HepG2 (cell line): ENCODE measurements at regions not wholly inside any gene's neighbourhood (a gene's known extent, or its start where the extent isn't known, plus 50 kb on each side); places are given as distances from the start of the nearest gene placed in this dataset.

Experiments used
- ATAC-seq: fragments of 200-7000 bp; cut with Tn5 transposase; 3 replicates; pipeline ENCODE4 v1.9.1; 2020; ENCODE audit warnings: mild to moderate bottlenecking, moderate library complexity
- BruUV-seq: library from RNA; stranded (reverse); fragments of 400-500 nt; replicated peaks from 2 replicates; lab custom pipeline; 2021; lab: Mats Ljungman, UMichigan
- CTCF ChIA-PET: fragments of 300-600 bp; formaldehyde crosslinking; extraction: SDS; loops from one replicate; lab custom pipeline; 2021; ENCODE audit warnings: low total read pairs, inconsistent platforms, low intra/inter-chr PET ratio; lab: Yijun Ruan, JAX
- POLR2A ChIA-PET: fragments of 350-600 bp; sonication (Branson Sonifier 250); formaldehyde crosslinking; loops from one replicate; lab custom pipeline; 2020; ENCODE audit warnings: antibody characterized with exemption, inconsistent platforms; lab: Yijun Ruan, JAX
- DNase-seq: peaks from one replicate; pipeline ENCODE4 v3.0.0-alpha.2; 2015; ENCODE audit warnings: low spot score
- FAIRE-seq: peaks from 3 replicates; lab custom pipeline; 2011; peaks lifted over from hg19 to GRCh38; lab: Jason Lieb, UNC
- H2AFZ ChIP-seq: one replicate; pipeline ENCODE4 v1.6.1; 2011; ENCODE audit warnings: low read length, inconsistent platforms
- H3K27ac ChIP-seq: fragments of 300-600 bp; 3 replicates; pipeline ENCODE4 v1.8.0; 2011; ENCODE audit warnings: mixed run types, mild to moderate bottlenecking, mixed read lengths, low read length, inconsistent platforms; ENCODE audit not compliant: insufficient read depth; ENCODE audit errors: extremely low read length
- H3K27me3 ChIP-seq, 2 experiments: fragments of 200-600 bp in 1 of 2; 2 replicates in 1 of 2; 3 replicates in 1 of 2; pipeline versions ENCODE4 v1.6.0 to v1.8.0; 2011; ENCODE audit warnings: low read length in 2 of 2, mild to moderate bottlenecking in 2 of 2, moderate library complexity in 2 of 2, inconsistent platforms in 1 of 2; ENCODE audit not compliant: insufficient read depth in 2 of 2, control insufficient read depth in 1 of 2
- H3K36me3 ChIP-seq, 2 experiments: fragments of 200-600 bp in 1 of 2; replicated peaks in 1 of 2; 2 replicates in 1 of 2; 3 replicates in 1 of 2; pipeline versions ENCODE4 v1.5.1 to v1.8.0; 2011; ENCODE audit warnings: low read length in 2 of 2, inconsistent platforms in 1 of 2; ENCODE audit not compliant: insufficient read depth in 2 of 2, control insufficient read depth in 1 of 2
- H3K4me1 ChIP-seq: 2 replicates; pipeline ENCODE4 v1.5.1; 2012; ENCODE audit warnings: low read length, inconsistent platforms; ENCODE audit not compliant: insufficient read depth
- H3K4me2 ChIP-seq: 2 replicates; pipeline ENCODE4 v1.6.0; 2011; ENCODE audit warnings: low read depth, low read length, inconsistent platforms
- H3K4me3 ChIP-seq, 3 experiments: fragments of 200-600 bp in 1 of 3; sonication (generic), shearing (Covaris generic) in 1 of 3; replicated peaks in 1 of 3; 2 replicates each; pipeline ENCODE4 v1.5.1; 2011 to 2016; ENCODE audit warnings: low read length in 3 of 3, inconsistent platforms in 2 of 3, low read depth in 2 of 3, mild to moderate bottlenecking in 2 of 3, control low read depth in 1 of 3, mixed read lengths in 1 of 3; ENCODE audit not compliant: insufficient read depth in 1 of 3
- H3K79me2 ChIP-seq: one replicate; pipeline ENCODE4 v1.6.1; 2011; ENCODE audit warnings: low read length, inconsistent platforms; ENCODE audit not compliant: insufficient read depth
- H3K9ac ChIP-seq: 2 replicates; pipeline ENCODE4 v1.6.0; 2011; ENCODE audit warnings: mild to moderate bottlenecking, low read depth, low read length, inconsistent platforms; ENCODE audit not compliant: insufficient read depth
- H3K9me3 ChIP-seq: 2 replicates; pipeline ENCODE4 v1.5.1; 2012; ENCODE audit warnings: mild to moderate bottlenecking, low read length
- H4K20me1 ChIP-seq: 2 replicates; pipeline ENCODE4 v1.6.0; 2011; ENCODE audit warnings: inconsistent platforms, mild to moderate bottlenecking, low read length, moderate library complexity; ENCODE audit not compliant: insufficient read depth
- AKAP8 ChIP-seq: sonication (generic); formaldehyde crosslinking; IDR thresholded peaks from 2 replicates; pipeline ENCODE4 v1.5.1; 2020; ENCODE audit warnings: mild to moderate bottlenecking, missing genetic modification reagents
- CHCHD3 ChIP-seq: sonication (generic); formaldehyde crosslinking; IDR thresholded peaks from 2 replicates; pipeline ENCODE4 v1.8.0; 2022; ENCODE audit warnings: mild to moderate bottlenecking, missing genetic modification reagents, moderate library complexity
- CHD4 ChIP-seq: fragments of 200-600 bp; sonication (generic); IDR thresholded peaks from 2 replicates; pipeline ENCODE4 v1.7.0; 2017; ENCODE audit warnings: mild to moderate bottlenecking, low read length, borderline replicate concordance
- EP300 ChIP-seq, 3 experiments: sonication (generic) in 1 of 3; formaldehyde crosslinking in 1 of 3; IDR thresholded peaks; 2 replicates each; pipeline versions ENCODE4 v1.5.1 to v1.6.1; 2011 to 2020; ENCODE audit warnings: low read depth in 2 of 3, low read length in 2 of 3, borderline replicate concordance in 1 of 3, improper control_type of control experiment in 1 of 3, mild to moderate bottlenecking in 1 of 3, missing genetic modification reagents in 1 of 3, moderate library complexity in 1 of 3
- FOXM1 ChIP-seq: sonication (generic); formaldehyde crosslinking; IDR thresholded peaks from 2 replicates; pipeline ENCODE4 v1.5.0; 2020; ENCODE audit warnings: missing genetic modification reagents
- FOXP1 ChIP-seq, 2 experiments: fragments of 450-650 bp in 1 of 2; IDR thresholded peaks; 2 replicates each; pipeline ENCODE4 v1.6.1; 2017 to 2018; ENCODE audit warnings: antibody characterized with exemption in 1 of 2
- GZF1 ChIP-seq: sonication (generic); formaldehyde crosslinking; IDR thresholded peaks from 2 replicates; pipeline ENCODE4 v1.5.1; 2020; ENCODE audit warnings: mild to moderate bottlenecking, missing genetic modification reagents
- MBD4 ChIP-seq: IDR thresholded peaks from 2 replicates; pipeline ENCODE4 v1.6.1; 2012; ENCODE audit warnings: low read length, inconsistent platforms, borderline replicate concordance
- SAP130 ChIP-seq: IDR thresholded peaks from 2 replicates; pipeline ENCODE4 v1.6.1; 2016; ENCODE audit warnings: low read depth
- TBL1XR1 ChIP-seq: fragments of 150-350 bp; IDR thresholded peaks from 2 replicates; pipeline ENCODE4 v1.6.1; 2014; ENCODE audit warnings: borderline replicate concordance, low read length; ENCODE audit not compliant: partially characterized antibody
- TRAFD1 ChIP-seq: sonication (generic); formaldehyde crosslinking; IDR thresholded peaks from 2 replicates; pipeline ENCODE4 v1.5.1; 2020; ENCODE audit warnings: missing genetic modification reagents, mild to moderate bottlenecking, borderline replicate concordance
- YEATS4 ChIP-seq: sonication (generic); formaldehyde crosslinking; IDR thresholded peaks from 2 replicates; pipeline ENCODE4 v1.4.0; 2020; ENCODE audit warnings: missing genetic modification reagents, borderline replicate concordance
- ZBTB3 ChIP-seq: sonication (generic); formaldehyde crosslinking; IDR thresholded peaks from 2 replicates; pipeline ENCODE4 v1.4.0; 2020; ENCODE audit warnings: low read depth, mild to moderate bottlenecking, moderate library complexity, missing genetic modification reagents, borderline replicate concordance
- ZBTB7A ChIP-seq: sonication (generic); formaldehyde crosslinking; IDR thresholded peaks from 2 replicates; pipeline ENCODE4 v1.8.0; 2022; ENCODE audit warnings: mild to moderate bottlenecking, missing genetic modification reagents
- ZMYM2 ChIP-seq: sonication (generic); formaldehyde crosslinking; IDR thresholded peaks from 2 replicates; pipeline ENCODE4 v1.8.0; 2022; ENCODE audit warnings: mild to moderate bottlenecking, missing genetic modification reagents
- ZNF136 ChIP-seq: sonication (generic); formaldehyde crosslinking; IDR thresholded peaks from 2 replicates; pipeline ENCODE4 v1.8.1; 2022; ENCODE audit warnings: low read depth, mild to moderate bottlenecking, moderate library complexity, missing genetic modification reagents
- ZNF556 ChIP-seq: sonication (generic); formaldehyde crosslinking; IDR thresholded peaks from 2 replicates; pipeline ENCODE4 v1.4.0; 2020; ENCODE audit warnings: mild to moderate bottlenecking, missing genetic modification reagents, borderline replicate concordance
- ZSCAN25 ChIP-seq: sonication (generic); formaldehyde crosslinking; IDR thresholded peaks from 2 replicates; pipeline ENCODE4 v1.8.0; 2022; ENCODE audit warnings: mild to moderate bottlenecking, missing genetic modification reagents
- ZSCAN31 ChIP-seq: sonication (generic); formaldehyde crosslinking; IDR thresholded peaks from 2 replicates; pipeline ENCODE4 v1.5.0; 2020; ENCODE audit warnings: low read depth, mild to moderate bottlenecking, missing genetic modification reagents
- WGBS: methylation state at CpG from one replicate; pipeline ENCODE4 v1.1.6; 2017; ENCODE audit warnings: low lambda C conversion rate; 5-methylcytosine and 5-hydroxymethylcytosine counted together
- in situ Hi-C: cut with HindIII; loops from 2 replicates; pipeline ENCODE4 v1.10.0; 2017; ENCODE audit warnings: low pct_unique_long_range_greater_than_20kb; ENCODE audit not compliant: extremely low pct_ligation_motif_present
- intact Hi-C: fragments of 100-400 bp; cut with micrococcal nuclease; formaldehyde crosslinking; loops from one replicate; pipeline ENCODE4 v1.10.0; 2022; ENCODE audit not compliant: unreplicated experiment
- TF ChIP-seq, protein P1 (sequence below): sonication (generic); formaldehyde crosslinking; IDR thresholded peaks from 2 replicates; pipeline ENCODE4 v1.5.1; 2020; ENCODE audit warnings: mild to moderate bottlenecking, missing genetic modification reagents, moderate library complexity

- TF ChIP-seq, protein P1, sequence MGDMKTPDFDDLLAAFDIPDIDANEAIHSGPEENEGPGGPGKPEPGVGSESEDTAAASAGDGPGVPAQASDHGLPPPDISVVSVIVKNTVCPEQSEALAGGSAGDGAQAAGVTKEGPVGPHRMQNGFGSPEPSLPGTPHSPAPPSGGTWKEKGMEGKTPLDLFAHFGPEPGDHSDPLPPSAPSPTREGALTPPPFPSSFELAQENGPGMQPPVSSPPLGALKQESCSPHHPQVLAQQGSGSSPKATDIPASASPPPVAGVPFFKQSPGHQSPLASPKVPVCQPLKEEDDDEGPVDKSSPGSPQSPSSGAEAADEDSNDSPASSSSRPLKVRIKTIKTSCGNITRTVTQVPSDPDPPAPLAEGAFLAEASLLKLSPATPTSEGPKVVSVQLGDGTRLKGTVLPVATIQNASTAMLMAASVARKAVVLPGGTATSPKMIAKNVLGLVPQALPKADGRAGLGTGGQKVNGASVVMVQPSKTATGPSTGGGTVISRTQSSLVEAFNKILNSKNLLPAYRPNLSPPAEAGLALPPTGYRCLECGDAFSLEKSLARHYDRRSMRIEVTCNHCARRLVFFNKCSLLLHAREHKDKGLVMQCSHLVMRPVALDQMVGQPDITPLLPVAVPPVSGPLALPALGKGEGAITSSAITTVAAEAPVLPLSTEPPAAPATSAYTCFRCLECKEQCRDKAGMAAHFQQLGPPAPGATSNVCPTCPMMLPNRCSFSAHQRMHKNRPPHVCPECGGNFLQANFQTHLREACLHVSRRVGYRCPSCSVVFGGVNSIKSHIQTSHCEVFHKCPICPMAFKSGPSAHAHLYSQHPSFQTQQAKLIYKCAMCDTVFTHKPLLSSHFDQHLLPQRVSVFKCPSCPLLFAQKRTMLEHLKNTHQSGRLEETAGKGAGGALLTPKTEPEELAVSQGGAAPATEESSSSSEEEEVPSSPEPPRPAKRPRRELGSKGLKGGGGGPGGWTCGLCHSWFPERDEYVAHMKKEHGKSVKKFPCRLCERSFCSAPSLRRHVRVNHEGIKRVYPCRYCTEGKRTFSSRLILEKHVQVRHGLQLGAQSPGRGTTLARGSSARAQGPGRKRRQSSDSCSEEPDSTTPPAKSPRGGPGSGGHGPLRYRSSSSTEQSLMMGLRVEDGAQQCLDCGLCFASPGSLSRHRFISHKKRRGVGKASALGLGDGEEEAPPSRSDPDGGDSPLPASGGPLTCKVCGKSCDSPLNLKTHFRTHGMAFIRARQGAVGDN (CRISPR knock-in tag) = no peak
- TF ChIP-seq ZMYM2 (CRISPR knock-in tag) (no peak), FOXM1 (CRISPR knock-in tag) (no peak), MBD4 (no peak), ZNF136 (CRISPR knock-in tag) (no peak)
Measured at GRCh38 chr10:1920127-1920526, 182.8 kb upstream of the ADARB2 start (continued).

DNA sequence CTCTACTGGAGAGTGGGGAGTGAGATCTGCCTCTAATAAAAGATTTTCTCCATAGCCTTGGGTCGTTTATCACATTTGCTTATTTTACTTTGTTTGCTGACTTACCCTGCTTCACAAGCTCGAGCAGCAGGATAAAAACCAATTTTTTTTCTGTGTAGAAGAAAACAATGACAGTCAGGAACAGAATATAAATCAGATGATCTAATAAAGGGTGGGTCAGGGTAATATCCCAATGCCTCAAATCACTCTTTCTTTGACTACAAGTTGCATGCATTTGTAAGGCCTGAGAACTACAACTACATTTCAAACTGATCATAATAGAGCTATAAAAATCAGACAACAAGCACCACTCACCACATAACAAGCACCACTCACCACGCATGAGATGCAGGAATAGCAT, 174.4 kb upstream of the ADARB2 start:
- BruUV-seq = no TSS peak
- under 1% methylated on average over 3 of the region's 3 CpGs for WGBS
- intact Hi-C loops (no loop called here), in situ Hi-C loops (no loop called here)
- no peak overlapping the region for H3K9ac ChIP-seq
- H3K27me3 ChIP-seq = no peaks in the 10 kb centered on the region
- H3K4me1 ChIP-seq = no peaks in the 10 kb centered on the region
- no peak for DNase-seq
- POLR2A ChIA-PET = no interaction called here
- no peak overlapping the region for H3K4me3 ChIP-seq
- no peak for ATAC-seq
- FAIRE-seq = no peak
- H3K36me3 ChIP-seq = no peaks in the 10 kb centered on the region
- CTCF ChIA-PET = no interaction called here
- H3K79me2 ChIP-seq = no peaks in the 10 kb centered on the region
- H3K9me3 ChIP-seq = no peaks in the 10 kb centered on the region
- no peak overlapping the region for H3K27ac ChIP-seq
- H3K4me2 ChIP-seq = no peak overlapping the region
- H2AFZ ChIP-seq = no peak overlapping the region
- H4K20me1 ChIP-seq = no peaks in the 10 kb centered on the region
- TF ChIP-seq EP300 (IDR thresholded peaks at IDR 0.05; ENCODE audit: low read depth in 2 of 2, low read length in 2 of 2) = no peak
- TF ChIP-seq EP300 (CRISPR knock-in tag; IDR thresholded peaks at IDR 0.05; ENCODE audit: borderline replicate concordance) = no peak
- no peak for TF ChIP-seq ZSCAN31 (CRISPR knock-in tag)
- no peak for TF ChIP-seq ZSCAN25 (CRISPR knock-in tag)
- TF ChIP-seq TRAFD1 (CRISPR knock-in tag) = no peak
- no peak for TF ChIP-seq AKAP8 (CRISPR knock-in tag)
- no peak for TF ChIP-seq CHCHD3 (CRISPR knock-in tag)
- no peak for TF ChIP-seq FOXP1 (IDR thresholded peaks at IDR 0.05)
- TF ChIP-seq FOXP1 (CRISPR knock-in tag; IDR thresholded peaks at IDR 0.05) = no peak
- no peak for TF ChIP-seq SAP130 (CRISPR knock-in tag)
- no peak for TF ChIP-seq ZNF556 (CRISPR knock-in tag)
- no peak for TF ChIP-seq GZF1 (CRISPR knock-in tag)
- TF ChIP-seq TBL1XR1 = no peak
- no peak for TF ChIP-seq CHD4
- TF ChIP-seq ZBTB3 (CRISPR knock-in tag) = no peak
- no peak for TF ChIP-seq ZBTB7A (CRISPR knock-in tag)
- no peak for TF ChIP-seq YEATS4 (CRISPR knock-in tag)
